KBM-7 (cell line): ENCODE measurements at regions not wholly inside any gene's neighbourhood (a gene's known extent, or its start where the extent isn't known, plus 50 kb on each side); places are given as distances from the start of the nearest gene placed in this dataset.
"Not testable (repeated sequence)": the region's sequence is repeated elsewhere in the genome, so short reads cannot be mapped to it uniquely, and the experiment has no call there.

Source experiments
- DNase-seq: peaks from one replicate; pipeline ENCODE4 v3.0.0-alpha.2; 2015
- in situ Hi-C: fragments of 300-500 bp; cut with MboI; formaldehyde crosslinking; loops from 2 replicates; pipeline ENCODE4 v1.14.3; 2020; ENCODE audit warnings: low sequenced_read_pairs, low pct_unique_long_range_greater_than_20kb, mixed read lengths

- in situ Hi-C loops, result no loop called here
- peak; percentile 29 for DNase-seq
Measured at GRCh38 chr10:9339716-9340115, 1285.2 kb downstream of the GATA3 start.

- DNase-seq, result peak; percentile 45
- in situ Hi-C loops, result no loop called here
Measured at GRCh38 chr10:9342885-9343570, 1288.5 kb downstream of the GATA3 start.

DNA sequence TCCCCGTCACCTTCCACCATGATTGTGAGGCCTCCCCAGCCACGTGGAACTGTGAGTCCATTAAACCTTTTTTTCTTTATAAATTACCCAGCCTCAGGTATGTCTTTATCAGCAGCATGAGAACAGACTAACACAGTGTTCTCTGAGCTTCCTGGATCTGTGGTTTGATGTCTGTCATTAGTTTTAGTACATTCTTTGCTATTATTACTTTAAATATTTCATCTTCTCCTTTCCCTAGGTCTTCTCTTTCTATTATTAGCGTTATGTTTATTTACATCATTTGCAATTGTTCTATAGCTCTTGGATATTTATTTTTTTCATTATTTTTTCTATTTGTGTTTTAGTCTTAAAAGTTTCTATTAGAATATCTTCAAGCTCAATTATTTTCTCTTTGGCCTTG, 1293.4 kb downstream of the GATA3 start:
- in situ Hi-C loops, DNase-seq: not testable (repeated sequence)

DNA sequence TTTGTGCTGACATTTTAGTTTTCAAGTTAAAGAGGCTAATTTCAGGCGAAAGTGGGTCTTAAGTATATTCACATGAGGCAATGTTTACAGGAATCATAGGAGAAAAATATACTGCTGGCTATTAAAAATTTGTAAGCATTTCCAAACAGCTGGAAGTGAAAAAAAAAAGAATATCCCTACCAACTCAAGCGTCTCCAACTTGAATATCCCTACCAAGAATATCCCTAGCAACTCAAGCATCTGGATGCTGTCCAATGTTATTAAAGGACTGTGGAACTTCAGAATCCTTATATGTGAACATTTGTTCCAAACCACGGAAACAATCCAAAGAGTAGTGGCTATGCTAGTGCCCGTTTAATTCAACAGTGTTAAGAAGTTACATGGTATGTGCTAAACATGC, 1303.0 kb downstream of the GATA3 start:
- in situ Hi-C loops, result no loop called here

GRCh38 chr10:9362721-9363120, 1308.2 kb downstream of the GATA3 start:
- in situ Hi-C loops, result no loop called here
- DNase-seq, result no peak

More for the DNA sequence above, 1303.0 kb downstream of the GATA3 start:
- DNase-seq, result no peak

- DNase-seq, result no peak
Measured at GRCh38 chr10:9379183-9379582, 1324.7 kb downstream of the GATA3 start.

GRCh38 chr10:9381733-9382532, 1327.4 kb downstream of the GATA3 start:
- DNase-seq, result no peak
- in situ Hi-C loops, result no loop called here

More at GRCh38 chr10:9379183-9379582, 1324.7 kb downstream of the GATA3 start:
- in situ Hi-C loops, result no loop called here

DNA sequence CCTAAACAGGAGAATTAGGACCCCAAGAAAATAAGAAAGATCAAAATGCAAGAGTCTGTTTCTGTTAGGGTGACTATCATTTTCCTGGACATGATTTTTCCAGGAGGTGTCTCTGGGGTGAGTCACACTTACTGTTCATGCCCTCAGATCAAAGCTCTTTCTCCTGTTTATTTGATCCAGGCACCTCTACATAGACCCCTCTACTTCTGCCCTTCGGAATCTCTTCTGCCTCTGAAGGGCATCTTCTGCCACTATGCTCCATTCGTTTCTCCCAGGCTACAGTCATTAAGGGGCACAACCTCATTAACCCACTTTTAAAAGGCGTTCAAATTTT, 1328.0 kb downstream of the GATA3 start:
- in situ Hi-C loops, result no loop called here
- no peak for DNase-seq

GRCh38 chr10:9390516-9390915, 1336.0 kb downstream of the GATA3 start:
- in situ Hi-C loops, result no loop called here
- DNase-seq, result no peak

DNA sequence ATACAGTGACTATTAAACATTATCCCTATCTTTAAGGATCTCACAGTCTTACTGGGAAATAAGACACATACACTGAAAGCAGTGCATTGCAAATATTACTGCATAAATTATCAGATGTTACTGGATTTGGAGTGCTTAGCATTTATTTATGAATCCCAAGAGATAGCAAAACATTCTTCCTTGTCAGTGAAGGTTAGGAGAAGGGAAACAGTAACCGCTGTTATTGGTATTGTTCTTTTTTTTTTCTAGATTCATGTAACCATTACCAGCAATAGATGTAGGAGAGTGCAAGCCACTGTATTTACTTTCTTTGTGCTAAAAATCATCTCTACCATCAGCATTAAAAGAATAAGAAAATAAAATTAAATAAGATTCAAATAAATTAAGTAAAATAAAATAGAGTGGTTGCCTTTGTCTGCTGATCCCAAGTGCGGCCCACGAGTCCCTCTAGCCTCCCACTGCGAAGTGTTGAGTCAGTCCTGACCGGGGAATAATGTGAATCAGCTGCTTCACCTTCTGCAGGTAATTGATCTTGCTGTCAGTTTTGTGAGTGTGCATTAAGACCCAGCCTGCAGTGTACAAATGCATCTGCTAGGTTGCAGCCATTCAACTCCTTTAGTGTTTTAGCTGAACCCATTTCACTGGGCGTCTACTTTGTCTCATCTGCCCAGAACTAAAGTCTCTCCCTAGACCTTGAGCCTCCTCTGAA, 1344.9 kb downstream of the GATA3 start:
- no peak for DNase-seq
- in situ Hi-C loops, result no loop called here

DNA sequence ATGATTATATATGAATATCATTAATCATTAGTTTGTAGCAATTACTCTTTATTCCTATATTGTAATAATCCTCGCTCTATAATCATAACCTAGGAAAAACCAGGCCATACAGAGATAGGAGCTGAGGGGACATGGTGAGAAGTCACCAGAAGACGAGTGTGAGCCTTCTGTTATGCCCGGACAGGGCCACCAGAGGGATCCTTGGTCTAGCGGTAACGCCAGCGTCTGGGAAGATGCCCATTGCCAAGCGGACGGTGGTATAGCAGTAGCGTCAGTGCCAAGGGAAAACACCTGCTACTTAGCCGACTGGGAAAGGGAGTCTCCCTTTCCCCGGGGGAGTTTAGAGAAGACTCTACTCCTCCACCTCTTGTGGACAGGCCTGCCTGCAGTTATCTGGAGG, 1347.6 kb downstream of the GATA3 start:
- DNase-seq, in situ Hi-C loops: not testable (repeated sequence)

DNA sequence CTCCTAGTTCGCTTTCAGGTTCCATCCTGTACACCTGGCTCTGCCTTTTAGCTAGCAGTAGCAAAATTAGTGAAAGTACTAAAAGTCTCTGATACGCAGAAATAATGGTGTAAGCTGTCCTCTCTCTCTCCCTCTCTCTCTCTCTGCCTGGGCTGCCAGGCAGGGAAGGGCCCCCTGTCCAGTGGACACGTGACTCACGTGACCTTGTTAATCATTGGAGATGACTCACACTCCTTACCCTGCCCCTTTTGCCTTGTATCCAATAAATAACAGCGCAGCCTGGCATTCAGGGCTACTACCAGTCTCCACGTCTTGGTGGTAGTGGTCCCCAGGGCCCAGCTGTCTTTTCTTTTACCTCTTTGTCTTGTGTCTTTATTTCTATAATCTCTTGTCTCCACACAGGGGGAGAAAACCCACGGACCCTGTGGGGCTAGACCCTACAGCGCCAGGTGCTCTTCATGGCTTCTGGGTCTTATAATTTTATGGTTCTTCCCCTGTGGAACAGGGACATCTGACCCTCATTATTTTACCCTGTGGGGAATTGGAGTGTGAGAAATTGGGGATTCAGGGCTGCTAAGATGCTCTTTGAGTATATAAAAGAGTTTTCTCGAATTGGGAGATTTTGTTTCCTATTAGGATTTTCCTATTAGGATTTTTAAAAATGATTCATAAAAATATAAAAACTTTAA, 1348.2 kb downstream of the GATA3 start:
- DNase-seq, in situ Hi-C loops: not testable (repeated sequence)

DNA sequence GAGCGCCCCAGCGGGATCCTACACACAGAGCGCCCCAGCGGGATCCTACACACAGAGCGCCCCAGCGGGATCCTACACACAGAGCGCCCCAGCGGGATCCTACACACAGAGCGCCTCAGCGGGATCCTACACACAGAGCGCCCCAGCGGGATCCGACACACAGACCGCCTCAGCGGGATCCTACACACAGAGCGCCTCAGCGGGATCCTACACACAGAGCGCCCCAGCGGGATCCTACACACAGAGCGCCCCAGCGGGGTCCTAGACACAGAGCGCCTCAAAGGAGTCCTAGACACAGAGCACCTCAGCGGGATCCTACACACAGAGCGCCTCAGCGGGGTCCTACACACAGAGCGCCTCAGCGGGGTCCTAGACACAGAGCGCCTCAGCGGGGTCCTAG, 1352.7 kb downstream of the GATA3 start:
- DNase-seq, in situ Hi-C loops: not testable (repeated sequence)

- in situ Hi-C loops, result no loop called here
Measured at GRCh38 chr10:9416331-9416730, 1361.8 kb downstream of the GATA3 start.

DNA sequence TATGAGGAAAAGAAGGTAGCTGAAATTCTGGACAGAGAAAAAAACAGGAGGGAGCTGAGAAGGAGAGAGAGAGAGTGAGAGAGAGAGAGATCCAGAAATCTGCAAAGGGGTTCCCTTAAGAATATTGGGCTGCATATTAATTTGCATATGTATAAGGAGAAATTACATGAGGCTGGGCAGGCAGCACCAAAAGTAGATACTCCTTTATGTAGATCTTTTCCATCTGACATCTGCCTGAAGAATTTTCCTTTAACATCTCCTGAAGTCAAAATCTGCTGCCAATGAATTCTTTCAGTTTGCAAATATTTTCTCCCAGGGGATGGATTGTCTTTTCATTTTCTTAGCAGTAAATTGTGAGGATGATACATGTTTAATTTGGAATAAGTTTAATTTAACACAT, 1365.3 kb downstream of the GATA3 start:
- no peak for DNase-seq
- in situ Hi-C loops, result no loop called here

More at GRCh38 chr10:9416331-9416730, 1361.8 kb downstream of the GATA3 start:
- DNase-seq, result no peak

GRCh38 chr10:9427209-9427608, 1372.7 kb downstream of the GATA3 start:
- DNase-seq, result no peak
- in situ Hi-C loops, result no loop called here

DNA sequence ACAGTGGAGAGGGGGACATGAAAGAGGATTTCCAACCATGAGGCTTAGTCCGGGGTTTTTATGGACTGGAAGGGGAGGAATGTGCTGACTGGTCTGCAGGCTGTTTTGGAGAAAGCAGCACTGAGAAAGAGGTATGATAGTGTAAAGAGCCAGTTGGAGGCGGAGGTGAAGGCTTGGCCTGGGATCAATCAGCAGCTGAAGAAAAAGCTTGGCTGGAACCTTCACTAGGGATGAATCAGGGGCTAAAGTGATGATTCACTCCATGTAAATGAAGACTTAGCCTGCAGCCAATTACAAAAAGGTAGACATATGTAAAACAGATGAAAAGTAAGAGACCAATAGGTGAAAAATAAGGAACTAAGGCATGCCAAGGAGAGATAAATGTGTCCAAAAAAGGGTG, 1382.6 kb downstream of the GATA3 start:
- in situ Hi-C loops, result no loop called here
- no peak for DNase-seq

DNA sequence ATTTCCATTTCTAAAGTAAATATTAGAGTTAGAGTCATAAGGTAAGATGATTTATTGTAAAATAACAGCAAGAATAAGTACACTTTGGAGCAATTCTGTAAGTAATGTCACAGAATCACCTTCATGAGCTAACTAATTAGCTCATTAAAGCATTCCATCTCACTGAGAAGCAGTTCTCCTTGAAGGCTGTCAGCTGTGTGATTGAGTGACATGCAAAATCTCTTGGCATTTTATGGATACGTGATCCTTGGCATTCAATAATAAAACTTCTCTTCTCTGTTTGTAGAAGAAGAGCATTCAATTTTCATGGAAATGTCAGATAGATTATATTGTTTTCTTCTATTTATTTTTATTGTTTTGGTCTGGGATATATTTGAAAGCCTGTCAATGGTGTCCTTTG, 1389.3 kb downstream of the GATA3 start:
- no peak for DNase-seq
- in situ Hi-C loops, result no loop called here

GRCh38 chr10:9449530-9449929, 1395.0 kb downstream of the GATA3 start:
- in situ Hi-C loops, result no loop called here
- no peak for DNase-seq
